Fibroblast of peridontal ligament (primary cell): ENCODE measurements at regions not wholly inside any gene's neighbourhood (a gene's known extent, or its start where the extent isn't known, plus 50 kb on each side); places are given as distances from the start of the nearest gene placed in this dataset.
A peak's percentile ranks its signal among the peaks of the same experiment; 100 is the strongest.
"Not testable (repeated sequence)": the region's sequence is repeated elsewhere in the genome, so short reads cannot be mapped to it uniquely, and the experiment has no call there.

Experiments used
- DNase-seq: peaks from one replicate; pipeline ENCODE4 v3.0.0-alpha.2; 2010; ENCODE audit errors: extremely low read depth

- no peak for DNase-seq
Measured at GRCh38 chr17:70713694-70714093, 544.4 kb downstream of the KCNJ2 start.

GRCh38 chr17:70716551-70716950, 547.2 kb downstream of the KCNJ2 start:
- no peak for DNase-seq

GRCh38 chr17:70717042-70717441, 547.7 kb downstream of the KCNJ2 start:
- no peak for DNase-seq

- no peak for DNase-seq
Measured at GRCh38 chr17:70736375-70736957, 567.1 kb downstream of the KCNJ2 start.

- no peak for DNase-seq
Measured at GRCh38 chr17:70739065-70739464, 569.7 kb downstream of the KCNJ2 start.

GRCh38 chr17:70746574-70746973, 577.2 kb downstream of the KCNJ2 start:
- not testable (repeated sequence) for DNase-seq

- DNase-seq, result no peak
Measured at GRCh38 chr17:70750983-70751382, 581.7 kb downstream of the KCNJ2 start.

GRCh38 chr17:70752461-70752860, 583.1 kb downstream of the KCNJ2 start:
- DNase-seq, result not testable (repeated sequence)

- DNase-seq, result no peak
Measured at GRCh38 chr17:70752966-70753467, 583.7 kb downstream of the KCNJ2 start.

GRCh38 chr17:70763018-70763417, 593.7 kb downstream of the KCNJ2 start:
- no peak for DNase-seq

- peak; percentile 69 for DNase-seq
Measured at GRCh38 chr17:70767102-70767701, 597.9 kb downstream of the KCNJ2 start.

- DNase-seq, result no peak
Measured at GRCh38 chr17:70769956-70770355, 600.6 kb downstream of the KCNJ2 start.

- DNase-seq, result no peak
Measured at GRCh38 chr17:70771804-70772386, 602.6 kb downstream of the KCNJ2 start.

- DNase-seq, result no peak
Measured at GRCh38 chr17:70772761-70773160, 603.4 kb downstream of the KCNJ2 start.

GRCh38 chr17:70773258-70773657, 603.9 kb downstream of the KCNJ2 start:
- no peak for DNase-seq

GRCh38 chr17:70774339-70775117, 605.2 kb downstream of the KCNJ2 start:
- DNase-seq, result no peak

- no peak for DNase-seq
Measured at GRCh38 chr17:70775679-70776078, 606.3 kb downstream of the KCNJ2 start.

GRCh38 chr17:70776441-70776840, 607.1 kb downstream of the KCNJ2 start:
- peak; percentile 61 for DNase-seq

- DNase-seq, result peak; percentile 46
Measured at GRCh38 chr17:70780031-70780430, 610.7 kb downstream of the KCNJ2 start.

GRCh38 chr17:70786081-70786480, 616.7 kb downstream of the KCNJ2 start:
- DNase-seq, result no peak

- no peak for DNase-seq
Measured at GRCh38 chr17:70787721-70788300, 618.5 kb downstream of the KCNJ2 start.
